Spinal cord (tissue), 9 donors: ENCODE measurements at regions not wholly inside any gene's neighbourhood (a gene's known extent, or its start where the extent isn't known, plus 50 kb on each side); places are given as distances from the start of the nearest gene placed in this dataset.

Experiments used
- DNase-seq, 6 donors: peaks; one replicate each; pipeline versions ENCODE4 v3.0.0 to v3.0.0-alpha.2; 2013 to 2015; ENCODE audit warnings: low spot score in 6 of 6, low read depth in 4 of 6
- H3K27ac ChIP-seq: one replicate; pipeline ENCODE4 v1.5.1; 2013; ENCODE audit warnings: low read depth, low read length, control low read depth
- H3K27me3 ChIP-seq: one replicate; pipeline ENCODE4 v1.6.1; 2013; ENCODE audit warnings: low read length; ENCODE audit not compliant: control insufficient read depth, insufficient read depth
- H3K36me3 ChIP-seq: one replicate; pipeline ENCODE4 v1.6.1; 2013; ENCODE audit warnings: low read length; ENCODE audit not compliant: control insufficient read depth, insufficient read depth
- H3K4me1 ChIP-seq: one replicate; pipeline ENCODE4 v1.6.1; 2013; ENCODE audit warnings: low read length; ENCODE audit not compliant: control insufficient read depth, insufficient read depth
- H3K4me3 ChIP-seq: one replicate; pipeline ENCODE4 v1.5.1; 2013; ENCODE audit warnings: low read depth, low read length, control low read depth
- H3K9me3 ChIP-seq: one replicate; pipeline ENCODE4 v1.6.1; 2013; ENCODE audit warnings: low read length; ENCODE audit not compliant: control insufficient read depth, insufficient read depth
- WGBS: methylation state at CpG from one replicate; pipeline ENCODE4 v1.1.5; 2013; ENCODE audit warnings: missing lambda C conversion rate; ENCODE audit not compliant: insufficient coverage; 5-methylcytosine and 5-hydroxymethylcytosine counted together
- donor health status: healthy.

- Histone ChIP-seq H3K27me3 (no peaks in the 10 kb centered on the region), H3K4me3 (no peak overlapping the region), H3K27ac (no peak overlapping the region), H3K9me3 (no peaks in the 10 kb centered on the region), H3K4me1 (no peaks in the 10 kb centered on the region), H3K36me3 (no peaks in the 10 kb centered on the region)
- no peak for DNase-seq
- no CpG with 5 or more reads among the region's 2 CpGs for WGBS
Measured at GRCh38 chr4:63869370-63869769, 539.9 kb downstream of the TECRL start.

- DNase-seq: no peak
- no peaks in the 10 kb centered on the region for H3K36me3 ChIP-seq
- no peaks in the 10 kb centered on the region for H3K9me3 ChIP-seq
- WGBS: no CpG with 5 or more reads among the region's 2 CpGs
- H3K4me3 ChIP-seq: no peak overlapping the region
- H3K27me3 ChIP-seq: no peaks in the 10 kb centered on the region
- no peaks in the 10 kb centered on the region for H3K4me1 ChIP-seq
- H3K27ac ChIP-seq: no peak overlapping the region
Measured at GRCh38 chr4:63851496-63851895, 557.8 kb downstream of the TECRL start.

- no peaks in the 10 kb centered on the region for H3K36me3 ChIP-seq
- H3K4me3 ChIP-seq: no peak overlapping the region
- no peaks in the 10 kb centered on the region for H3K27me3 ChIP-seq
- WGBS: no CpG with 5 or more reads among the region's 3 CpGs
- H3K27ac ChIP-seq: no peak overlapping the region
- H3K4me1 ChIP-seq: no peaks in the 10 kb centered on the region
- no peak for DNase-seq
- H3K9me3 ChIP-seq: no peaks in the 10 kb centered on the region
Measured at GRCh38 chr4:63841266-63841665, 568.0 kb downstream of the TECRL start.

- H3K36me3 ChIP-seq: no peaks in the 10 kb centered on the region
- no CpG with 5 or more reads among the region's 2 CpGs for WGBS
- H3K27me3 ChIP-seq: no peaks in the 10 kb centered on the region
- no peaks in the 10 kb centered on the region for H3K4me1 ChIP-seq
- DNase-seq: peak in 1 of 6 donors; percentile 6
- no peak overlapping the region for H3K27ac ChIP-seq
- no peak overlapping the region for H3K4me3 ChIP-seq
- no peaks in the 10 kb centered on the region for H3K9me3 ChIP-seq
Measured at GRCh38 chr4:63831590-63832155, 577.6 kb downstream of the TECRL start.

- Histone ChIP-seq H3K4me3 (no peak overlapping the region), H3K36me3 (no peaks in the 10 kb centered on the region), H3K9me3 (no peaks in the 10 kb centered on the region), H3K27me3 (no peaks in the 10 kb centered on the region), H3K27ac (no peak overlapping the region), H3K4me1 (no peaks in the 10 kb centered on the region)
- DNase-seq: no peak
- WGBS: 97% methylated on average over 6 of the region's 11 CpGs
Measured at GRCh38 chr4:63817196-63817865, 591.9 kb downstream of the TECRL start.

GRCh38 chr4:63814171-63814964, 594.9 kb downstream of the TECRL start:
- no peak overlapping the region for H3K27ac ChIP-seq
- no peaks in the 10 kb centered on the region for H3K9me3 ChIP-seq
- no peak overlapping the region for H3K4me3 ChIP-seq
- H3K4me1 ChIP-seq: no peaks in the 10 kb centered on the region
- WGBS: 100% methylated on average over 1 of the region's 4 CpGs
- no peaks in the 10 kb centered on the region for H3K27me3 ChIP-seq
- DNase-seq: no peak
- no peaks in the 10 kb centered on the region for H3K36me3 ChIP-seq

- WGBS: no CpG with 5 or more reads among the region's 2 CpGs
- H3K4me1 ChIP-seq: no peaks in the 10 kb centered on the region
Measured at GRCh38 chr4:63799166-63799565, 610.1 kb downstream of the TECRL start.

GRCh38 chr4:63795301-63795700, 613.9 kb downstream of the TECRL start:
- DNase-seq: no peak
- Histone ChIP-seq H3K36me3 (no peaks in the 10 kb centered on the region), H3K27me3 (no peaks in the 10 kb centered on the region)

More at GRCh38 chr4:63799166-63799565, 610.1 kb downstream of the TECRL start:
- no peaks in the 10 kb centered on the region for H3K9me3 ChIP-seq
- H3K27ac ChIP-seq: no peak overlapping the region
- no peaks in the 10 kb centered on the region for H3K27me3 ChIP-seq
- no peaks in the 10 kb centered on the region for H3K36me3 ChIP-seq
- DNase-seq: no peak
- no peak overlapping the region for H3K4me3 ChIP-seq

GRCh38 chr4:63790377-63790776, 618.9 kb downstream of the TECRL start:
- Histone ChIP-seq H3K27ac (no peak overlapping the region), H3K9me3 (no peaks in the 10 kb centered on the region), H3K4me1 (no peaks in the 10 kb centered on the region), H3K27me3 (no peaks in the 10 kb centered on the region), H3K4me3 (no peak overlapping the region), H3K36me3 (no peaks in the 10 kb centered on the region)
- no CpG with 5 or more reads among the region's 5 CpGs for WGBS
- no peak for DNase-seq

More at GRCh38 chr4:63795301-63795700, 613.9 kb downstream of the TECRL start:
- WGBS: no CpG with 5 or more reads among the region's 2 CpGs
- Histone ChIP-seq H3K4me1 (no peaks in the 10 kb centered on the region), H3K9me3 (no peaks in the 10 kb centered on the region), H3K27ac (no peak overlapping the region), H3K4me3 (no peak overlapping the region)
